Parathyroid adenoma (tissue), 2 donors: ENCODE measurements at regions not wholly inside any gene's neighbourhood (a gene's known extent, or its start where the extent isn't known, plus 50 kb on each side); places are given as distances from the start of the nearest gene placed in this dataset.

Experiments used
- H2AFZ ChIP-seq: fragments of 300-600 bp; sonication (generic); one replicate; pipeline ENCODE4 v1.7.0; 2017; ENCODE audit warnings: antibody characterized with exemption, mild to moderate bottlenecking
- H3K27ac ChIP-seq: fragments of 300-600 bp; sonication (generic); one replicate; pipeline ENCODE4 v1.7.0; 2017
- H3K27me3 ChIP-seq: fragments of 300-600 bp; sonication (generic); one replicate; pipeline ENCODE4 v1.7.0; 2017; ENCODE audit warnings: low read length; ENCODE audit not compliant: control insufficient read depth, insufficient read depth
- H3K36me3 ChIP-seq: fragments of 300-600 bp; sonication (generic); one replicate; pipeline ENCODE4 v1.7.0; 2017; ENCODE audit warnings: low read length; ENCODE audit not compliant: control insufficient read depth, insufficient read depth
- H3K4me1 ChIP-seq: fragments of 300-600 bp; sonication (generic); one replicate; pipeline ENCODE4 v1.7.0; 2017; ENCODE audit warnings: control low read depth
- H3K4me2 ChIP-seq: fragments of 300-600 bp; sonication (generic); one replicate; pipeline ENCODE4 v1.7.0; 2017; ENCODE audit warnings: low read length
- H3K4me3 ChIP-seq: fragments of 300-600 bp; sonication (generic); one replicate; pipeline ENCODE4 v1.7.0; 2017; ENCODE audit warnings: low read depth, low read length
- H3K79me2 ChIP-seq: fragments of 300-600 bp; sonication (generic); one replicate; pipeline ENCODE4 v1.7.0; 2017; ENCODE audit warnings: control low read depth
- H3K9ac ChIP-seq: fragments of 300-600 bp; sonication (generic); one replicate; pipeline ENCODE4 v1.7.0; 2017; ENCODE audit warnings: mild to moderate bottlenecking
- H3K9me3 ChIP-seq: fragments of 300-600 bp; sonication (generic); one replicate; pipeline ENCODE4 v1.7.0; 2017; ENCODE audit warnings: low read length; ENCODE audit not compliant: control insufficient read depth
- TF ChIP-seq, protein P1 (sequence below): fragments of 300-600 bp; sonication (generic); IDR thresholded peaks from one replicate; pipeline ENCODE4 v1.7.0; 2017; ENCODE audit warnings: antibody characterized with exemption, mild to moderate bottlenecking
- donor health status: primary hyperparathyroidism.

DNA sequence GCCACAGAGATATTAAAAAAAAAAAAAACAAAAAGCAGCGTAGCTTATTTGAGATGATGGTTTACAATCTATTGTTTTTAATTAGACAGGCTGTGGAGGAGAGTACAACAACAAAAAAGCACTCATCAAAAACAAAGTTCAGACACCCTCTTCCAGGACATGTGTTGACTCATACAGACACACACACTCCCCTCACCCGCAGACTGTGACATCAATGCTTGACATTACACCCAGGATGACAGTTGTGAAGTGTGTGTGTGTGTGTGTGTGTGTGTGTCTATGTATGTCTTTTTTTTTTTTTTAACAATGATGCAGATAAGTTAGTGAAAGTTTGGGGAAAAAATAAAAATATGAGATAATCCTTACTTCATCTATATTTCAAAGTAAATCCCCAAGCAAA, 303.6 kb downstream of the GPAM start:
- Histone ChIP-seq H3K4me2 (no peak overlapping the region), H3K4me1 (no peaks in the 10 kb centered on the region), H3K9me3 (no peaks in the 10 kb centered on the region), H3K4me3 (no peak overlapping the region), H3K27me3 (no peaks in the 10 kb centered on the region), H2AFZ (no peak overlapping the region), H3K27ac (no peak overlapping the region), H3K36me3 (no peaks in the 10 kb centered on the region), H3K9ac (no peak overlapping the region), H3K79me2 (no peaks in the 10 kb centered on the region)
- TF ChIP-seq, protein P1, sequence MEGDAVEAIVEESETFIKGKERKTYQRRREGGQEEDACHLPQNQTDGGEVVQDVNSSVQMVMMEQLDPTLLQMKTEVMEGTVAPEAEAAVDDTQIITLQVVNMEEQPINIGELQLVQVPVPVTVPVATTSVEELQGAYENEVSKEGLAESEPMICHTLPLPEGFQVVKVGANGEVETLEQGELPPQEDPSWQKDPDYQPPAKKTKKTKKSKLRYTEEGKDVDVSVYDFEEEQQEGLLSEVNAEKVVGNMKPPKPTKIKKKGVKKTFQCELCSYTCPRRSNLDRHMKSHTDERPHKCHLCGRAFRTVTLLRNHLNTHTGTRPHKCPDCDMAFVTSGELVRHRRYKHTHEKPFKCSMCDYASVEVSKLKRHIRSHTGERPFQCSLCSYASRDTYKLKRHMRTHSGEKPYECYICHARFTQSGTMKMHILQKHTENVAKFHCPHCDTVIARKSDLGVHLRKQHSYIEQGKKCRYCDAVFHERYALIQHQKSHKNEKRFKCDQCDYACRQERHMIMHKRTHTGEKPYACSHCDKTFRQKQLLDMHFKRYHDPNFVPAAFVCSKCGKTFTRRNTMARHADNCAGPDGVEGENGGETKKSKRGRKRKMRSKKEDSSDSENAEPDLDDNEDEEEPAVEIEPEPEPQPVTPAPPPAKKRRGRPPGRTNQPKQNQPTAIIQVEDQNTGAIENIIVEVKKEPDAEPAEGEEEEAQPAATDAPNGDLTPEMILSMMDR: no peak

DNA sequence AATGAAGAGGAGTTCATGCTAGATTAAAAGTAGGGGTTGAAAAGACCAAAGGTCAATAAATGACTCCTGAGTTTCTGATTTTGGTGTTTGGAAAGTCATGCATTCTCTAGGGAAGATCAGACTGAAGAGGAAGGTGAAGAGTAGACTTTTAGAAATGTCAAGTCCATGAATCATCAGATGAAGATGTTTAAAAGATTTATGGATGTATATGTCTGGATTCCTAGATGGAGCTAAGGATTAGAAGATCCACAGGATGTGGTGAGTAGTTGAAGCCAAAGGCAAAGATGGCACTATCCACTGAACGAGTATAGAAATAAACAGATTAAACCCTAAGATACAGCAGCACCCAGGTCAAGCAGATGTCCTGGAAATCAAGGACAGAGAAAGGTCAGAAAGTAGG, 298.5 kb downstream of the GPAM start:
- H3K4me3 ChIP-seq: no peak overlapping the region
- no peak overlapping the region for H3K9ac ChIP-seq
- H3K27ac ChIP-seq: no peak overlapping the region
- H3K79me2 ChIP-seq: no peaks in the 10 kb centered on the region
- no peaks in the 10 kb centered on the region for H3K4me1 ChIP-seq
- no peak overlapping the region for H3K4me2 ChIP-seq
- TF ChIP-seq, protein P1: no peak
- no peaks in the 10 kb centered on the region for H3K36me3 ChIP-seq
- no peak overlapping the region for H2AFZ ChIP-seq
- H3K27me3 ChIP-seq: no peaks in the 10 kb centered on the region
- no peaks in the 10 kb centered on the region for H3K9me3 ChIP-seq

DNA sequence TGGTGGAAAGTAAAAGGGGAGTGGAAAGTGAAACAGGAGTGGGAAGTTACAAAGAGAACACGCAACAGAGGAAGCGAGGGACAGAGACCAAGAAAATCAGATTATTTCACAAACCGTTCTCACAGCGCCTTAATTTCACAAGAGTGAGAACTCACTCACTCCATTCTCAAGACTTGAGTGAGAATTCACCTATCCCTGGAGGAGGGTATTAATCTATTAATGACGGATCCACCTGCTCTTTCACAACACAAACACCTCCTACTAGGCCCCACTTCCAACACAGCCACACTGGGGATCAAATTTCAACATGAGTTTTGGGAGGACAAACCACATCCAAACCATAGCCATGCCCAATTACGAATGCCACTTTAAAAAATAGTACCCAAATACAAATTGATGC, 297.6 kb downstream of the GPAM start:
- no peaks in the 10 kb centered on the region for H3K27me3 ChIP-seq
- H3K4me2 ChIP-seq: no peak overlapping the region
- no peak overlapping the region for H3K4me3 ChIP-seq
- TF ChIP-seq, protein P1: no peak
- H3K27ac ChIP-seq: no peak overlapping the region
- no peak overlapping the region for H3K9ac ChIP-seq
- H3K9me3 ChIP-seq: no peaks in the 10 kb centered on the region
- no peaks in the 10 kb centered on the region for H3K36me3 ChIP-seq
- H3K4me1 ChIP-seq: no peaks in the 10 kb centered on the region
- H3K79me2 ChIP-seq: no peaks in the 10 kb centered on the region
- no peak overlapping the region for H2AFZ ChIP-seq

GRCh38 chr10:111887266-111887665, 296.3 kb downstream of the GPAM start:
- TF ChIP-seq, protein P1: no peak
- Histone ChIP-seq H2AFZ (no peak overlapping the region), H3K4me2 (no peak overlapping the region), H3K36me3 (no peaks in the 10 kb centered on the region), H3K27me3 (no peaks in the 10 kb centered on the region), H3K79me2 (no peaks in the 10 kb centered on the region), H3K9ac (no peak overlapping the region), H3K4me3 (no peak overlapping the region), H3K27ac (no peak overlapping the region), H3K4me1 (no peaks in the 10 kb centered on the region), H3K9me3 (no peaks in the 10 kb centered on the region)

GRCh38 chr10:111890046-111890445, 293.5 kb downstream of the GPAM start:
- Histone ChIP-seq H2AFZ (no peak overlapping the region), H3K4me3 (no peak overlapping the region), H3K27ac (no peak overlapping the region), H3K79me2 (no peaks in the 10 kb centered on the region), H3K4me2 (no peak overlapping the region), H3K4me1 (no peaks in the 10 kb centered on the region), H3K27me3 (no peaks in the 10 kb centered on the region), H3K9me3 (no peaks in the 10 kb centered on the region), H3K9ac (no peak overlapping the region), H3K36me3 (no peaks in the 10 kb centered on the region)
- TF ChIP-seq, protein P1: no peak
